Fibroblast of upper back skin (primary cell): ENCODE measurements at regions not wholly inside any gene's neighbourhood (a gene's known extent, or its start where the extent isn't known, plus 50 kb on each side); places are given as distances from the start of the nearest gene placed in this dataset.
"Not testable (repeated sequence)": the region's sequence is repeated elsewhere in the genome, so short reads cannot be mapped to it uniquely, and the experiment has no call there.

Source experiments
- DNase-seq: peaks from one replicate; pipeline ENCODE4 v3.0.0-alpha.2; 2013

- DNase-seq = no peak
Observed at GRCh38 chr6:137545073-137545472, 50.9 kb upstream of the OLIG3 start.

- no peak for DNase-seq
Observed at GRCh38 chr6:137547186-137547585, 53.0 kb upstream of the OLIG3 start.

- no peak for DNase-seq
Observed at GRCh38 chr6:137547601-137548000, 53.4 kb upstream of the OLIG3 start.

- no peak for DNase-seq
Observed at GRCh38 chr6:137549106-137549505, 54.9 kb upstream of the OLIG3 start.

- no peak for DNase-seq
Observed at GRCh38 chr6:137550535-137550934, 56.3 kb upstream of the OLIG3 start.

- no peak for DNase-seq
Observed at GRCh38 chr6:137552146-137552545, 58.0 kb upstream of the OLIG3 start.

- no peak for DNase-seq
Observed at GRCh38 chr6:137552809-137553208, 58.6 kb upstream of the OLIG3 start.

GRCh38 chr6:137559521-137560183 lies 65.5 kb upstream of the OLIG3 start:
- DNase-seq = not testable (repeated sequence)

- DNase-seq = no peak
Observed at GRCh38 chr6:137560184-137560563, 66.0 kb upstream of the OLIG3 start.

- DNase-seq = no peak
Observed at GRCh38 chr6:137568067-137568466, 73.9 kb upstream of the OLIG3 start.

GRCh38 chr6:137570393-137570792 lies 76.2 kb upstream of the OLIG3 start:
- DNase-seq = no peak

- DNase-seq = peak; percentile 12
Observed at GRCh38 chr6:137571854-137572253, 77.7 kb upstream of the OLIG3 start.

- no peak for DNase-seq
Observed at GRCh38 chr6:137573739-137574138, 79.5 kb upstream of the OLIG3 start.

GRCh38 chr6:137579612-137580011 lies 85.4 kb upstream of the OLIG3 start:
- no peak for DNase-seq

- DNase-seq = no peak
Observed at GRCh38 chr6:137581019-137581707, 87.0 kb upstream of the OLIG3 start.

- not testable (repeated sequence) for DNase-seq
Observed at GRCh38 chr6:137583519-137583918, 89.3 kb upstream of the OLIG3 start.

GRCh38 chr6:137588472-137588871 lies 94.3 kb upstream of the OLIG3 start:
- no peak for DNase-seq

- peak; percentile 9 for DNase-seq
Observed at GRCh38 chr6:137589067-137589848, 95.1 kb upstream of the OLIG3 start.

- no peak for DNase-seq
Observed at GRCh38 chr6:137590684-137591083, 96.5 kb upstream of the OLIG3 start.

GRCh38 chr6:137601471-137601870 lies 107.3 kb upstream of the OLIG3 start:
- DNase-seq = no peak

GRCh38 chr6:137602313-137603197 lies 108.4 kb upstream of the OLIG3 start:
- no peak for DNase-seq

GRCh38 chr6:137610702-137611101 lies 116.5 kb upstream of the OLIG3 start:
- DNase-seq = no peak

- no peak for DNase-seq
Observed at GRCh38 chr6:137623293-137623692, 129.1 kb upstream of the OLIG3 start.
